ENCODE measurements at regions not wholly inside any gene's neighbourhood (a gene's known extent, or its start where the extent isn't known, plus 50 kb on each side); places are given as distances from the start of the nearest gene placed in this dataset.

GRCh38 chr16:14370736-14371234, 259.3 kb downstream of the PARN start:
- Histone ChIP-seq H3K4me3 (ENCODE audit: insufficient read depth, low read depth, low read length) (no peak overlapping the region), H3K4ac (ENCODE audit: low read depth, low read length) (no peak overlapping the region), H2AK5ac (ENCODE audit: low read depth, low read length) (no peak overlapping the region), H3K27me3 (ENCODE audit: control insufficient read depth, insufficient read depth, low read length) (no peaks in the 10 kb centered on the region; the same call in 1 of the 2 replicates), H3K14ac (replicated peaks; ENCODE audit: low read depth, low read length) (no peak overlapping the region), H3K56ac (ENCODE audit: extremely low read depth, insufficient read depth, low read length) (no peak overlapping the region), H2BK20ac (ENCODE audit: low read depth, low read length) (no peak overlapping the region), H4K91ac (ENCODE audit: insufficient read depth, low read depth, low read length) (no peak overlapping the region), H4K5ac (ENCODE audit: low read depth, low read length) (no peak overlapping the region), H4K8ac (ENCODE audit: low read depth in 2 of 2, low read length in 2 of 2) (no peak overlapping the region), H3K27ac (ENCODE audit: insufficient read depth, low read length) (no peak overlapping the region), H3K9me1 (ENCODE audit: insufficient read depth, low read length) (no peaks in the 10 kb centered on the region), H3K18ac (ENCODE audit: low read depth, low read length) (no peak overlapping the region), H2BK5ac (ENCODE audit: low read depth, low read length, poor library complexity, severe bottlenecking) (no peak overlapping the region), H3K79me1 (ENCODE audit: low read depth in 1 of 2, low read length in 2 of 2) (no peaks in the 10 kb centered on the region), H3K36me3 (ENCODE audit: control insufficient read depth, insufficient read depth, low read length) (no peaks in the 10 kb centered on the region), H2BK120ac (ENCODE audit: low read depth, low read length) (no peak overlapping the region), H3K23ac (ENCODE audit: low read depth, low read length) (no peak overlapping the region), H2BK15ac (ENCODE audit: low read depth, low read length) (no peak overlapping the region), H3K9ac (ENCODE audit: low read depth, low read length) (no peak overlapping the region), H4K20me1 (ENCODE audit: insufficient read depth, low read length) (no peaks in the 10 kb centered on the region), H3K4me2 (ENCODE audit: low read depth, low read length) (no peak overlapping the region), H2AFZ (replicated peaks; ENCODE audit: low read length, poor library complexity) (no peak overlapping the region), H2AK9ac (replicated peaks; ENCODE audit: low read depth, low read length, poor library complexity) (peak overlapping the region; percentile 52), H3K4me1 (ENCODE audit: control insufficient read depth, insufficient read depth, low read length) (peaks cover 2% of the 10 kb centered on the region; the same call in 1 of the 2 replicates), H3K9me3 (ENCODE audit: control insufficient read depth, insufficient read depth, low read length) (no peaks in the 10 kb centered on the region)
- intact Hi-C loops (cut with micrococcal nuclease) (no loop called here), dilution Hi-C loops (cut with HindIII; ENCODE audit: low sequenced_read_pairs, unreplicated experiment) (no loop called here), in situ Hi-C loops (cut with MboI; ENCODE audit: low sequenced_read_pairs) (no loop called here)
- no TSS peak for BruUV-seq (replicated peaks)
- WGBS, 2 experiments (ENCODE audit: extremely low coverage in 2 of 2, insufficient read length in 1 of 2), result 70% methylated on average over 4 of the region's 7 CpGs; no CpG with 5 or more reads in 1 of the 2 experiments
- no peak for ATAC-seq (ENCODE audit: low read depth)
- TF ChIP-seq NFE2L2 (IDR thresholded peaks at IDR 0.05; ENCODE audit: low read depth, low read length) (no peak), MXI1 (IDR thresholded peaks at IDR 0.05; ENCODE audit: borderline replicate concordance, low read depth, low read length) (no peak)
- POLR2A ChIA-PET (ENCODE audit: unreplicated experiment), result no interaction called here
- no peak for DNase-seq
- CTCF ChIA-PET, result no interaction called here
